Fibroblast of the aortic adventitia (primary cell): ENCODE measurements at regions not wholly inside any gene's neighbourhood (a gene's known extent, or its start where the extent isn't known, plus 50 kb on each side); places are given as distances from the start of the nearest gene placed in this dataset.
"Not testable (repeated sequence)": the region's sequence is repeated elsewhere in the genome, so short reads cannot be mapped to it uniquely, and the experiment has no call there.

ENCODE experiments used
- DNase-seq: peaks from one replicate; pipeline ENCODE4 v3.0.0-alpha.2; 2010; ENCODE audit warnings: low read depth
- H3K4me3 ChIP-seq: 2 replicates; pipeline ENCODE4 v1.5.1; 2011; ENCODE audit warnings: low read depth, mild to moderate bottlenecking, control low read depth, low read length, moderate library complexity
- TF ChIP-seq, protein P1 (sequence below): IDR thresholded peaks from 2 replicates; pipeline ENCODE4 v1.5.1; 2011; ENCODE audit warnings: mild to moderate bottlenecking, low read length, control low read depth, inconsistent platforms; ENCODE audit not compliant: insufficient read depth

- H3K4me3 ChIP-seq = no peak overlapping the region
- peak; percentile 89 for DNase-seq
- TF ChIP-seq, protein P1, sequence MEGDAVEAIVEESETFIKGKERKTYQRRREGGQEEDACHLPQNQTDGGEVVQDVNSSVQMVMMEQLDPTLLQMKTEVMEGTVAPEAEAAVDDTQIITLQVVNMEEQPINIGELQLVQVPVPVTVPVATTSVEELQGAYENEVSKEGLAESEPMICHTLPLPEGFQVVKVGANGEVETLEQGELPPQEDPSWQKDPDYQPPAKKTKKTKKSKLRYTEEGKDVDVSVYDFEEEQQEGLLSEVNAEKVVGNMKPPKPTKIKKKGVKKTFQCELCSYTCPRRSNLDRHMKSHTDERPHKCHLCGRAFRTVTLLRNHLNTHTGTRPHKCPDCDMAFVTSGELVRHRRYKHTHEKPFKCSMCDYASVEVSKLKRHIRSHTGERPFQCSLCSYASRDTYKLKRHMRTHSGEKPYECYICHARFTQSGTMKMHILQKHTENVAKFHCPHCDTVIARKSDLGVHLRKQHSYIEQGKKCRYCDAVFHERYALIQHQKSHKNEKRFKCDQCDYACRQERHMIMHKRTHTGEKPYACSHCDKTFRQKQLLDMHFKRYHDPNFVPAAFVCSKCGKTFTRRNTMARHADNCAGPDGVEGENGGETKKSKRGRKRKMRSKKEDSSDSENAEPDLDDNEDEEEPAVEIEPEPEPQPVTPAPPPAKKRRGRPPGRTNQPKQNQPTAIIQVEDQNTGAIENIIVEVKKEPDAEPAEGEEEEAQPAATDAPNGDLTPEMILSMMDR = peak; percentile 64
These were observed 61.1 kb upstream of the VAMP7 start for GRCh38 chrX:155819966-155820491.

- TF ChIP-seq, protein P1 = no peak
- DNase-seq = peak; percentile 3
These were observed 61.6 kb upstream of the VAMP7 start for GRCh38 chrX:155819525-155819924.

GRCh38 chrX:155814391-155814790 lies 66.8 kb upstream of the VAMP7 start:
- DNase-seq, H3K4me3 ChIP-seq: not testable (repeated sequence)

More at GRCh38 chrX:155819525-155819924, 61.6 kb upstream of the VAMP7 start:
- no peak overlapping the region for H3K4me3 ChIP-seq

- TF ChIP-seq, protein P1 = no peak
- no peak overlapping the region for H3K4me3 ChIP-seq
- no peak for DNase-seq
These were observed 101.3 kb upstream of the VAMP7 start for GRCh38 chrX:155779831-155780230.

- no peak overlapping the region for H3K4me3 ChIP-seq
- TF ChIP-seq, protein P1 = no peak
- DNase-seq = no peak
These were observed 102.1 kb upstream of the VAMP7 start for GRCh38 chrX:155778844-155779553.

DNA sequence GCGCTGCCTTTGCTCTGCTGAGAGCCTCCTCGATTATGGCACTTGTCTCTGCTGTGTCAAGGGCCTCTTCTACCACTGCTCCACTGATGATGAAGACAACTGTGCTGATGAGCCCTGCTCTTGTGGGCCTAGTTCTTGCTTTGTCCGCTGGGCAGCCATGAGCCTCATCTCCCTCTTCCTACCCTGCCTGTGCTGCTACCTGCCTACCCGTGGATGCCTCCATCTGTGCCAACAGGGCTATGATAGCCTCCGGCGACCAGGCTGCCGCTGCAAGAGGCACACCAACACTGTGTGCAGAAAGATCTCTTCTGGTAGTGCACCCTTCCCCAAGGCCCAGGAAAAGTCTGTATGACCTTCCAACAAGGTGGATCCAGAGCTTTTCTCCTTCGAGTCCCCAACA lies 106.8 kb upstream of the VAMP7 start:
- TF ChIP-seq, protein P1 = no peak
- H3K4me3 ChIP-seq = no peak overlapping the region
- no peak for DNase-seq

DNA sequence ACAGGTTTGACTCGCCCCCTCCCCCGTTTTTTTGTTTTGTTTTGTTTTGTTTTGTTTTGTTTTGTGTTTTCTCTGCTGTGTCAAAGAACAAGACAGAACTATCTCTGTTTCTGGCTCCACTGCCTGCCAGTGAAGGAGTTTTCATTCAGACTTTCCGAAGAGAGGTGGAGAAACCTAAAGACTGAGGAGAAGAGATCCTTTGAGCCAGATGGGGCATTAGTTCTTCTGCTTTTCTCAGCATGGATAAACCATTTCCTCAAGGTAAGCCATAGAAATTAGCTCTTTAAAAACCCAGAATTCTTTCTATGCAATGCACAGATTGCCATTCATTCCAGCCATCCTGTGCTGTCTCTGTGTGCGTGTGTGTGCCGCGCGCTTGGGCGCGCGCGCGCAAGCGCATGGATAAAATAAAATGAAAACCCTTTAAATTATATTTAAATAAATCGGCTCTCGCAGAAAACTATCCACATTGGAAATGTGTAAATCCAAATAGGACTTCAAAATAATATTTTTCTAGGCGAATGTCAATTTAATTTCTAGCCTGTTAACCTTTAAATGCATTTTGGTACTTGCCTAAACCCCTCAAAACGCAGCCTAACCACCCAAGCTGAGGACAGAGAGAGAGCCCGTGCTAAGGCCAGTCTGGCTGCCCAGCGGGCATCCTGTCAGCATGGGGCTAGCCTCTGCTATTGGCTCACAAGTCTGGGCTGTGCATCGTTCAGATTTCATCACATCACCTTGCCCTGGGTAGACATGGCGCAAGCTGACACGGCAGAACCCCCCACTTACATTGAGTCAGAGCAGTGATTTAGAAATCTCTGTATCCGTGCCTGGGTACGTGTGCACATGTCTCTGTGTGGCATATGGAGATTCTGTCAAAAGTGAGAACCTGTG lies 113.0 kb upstream of the VAMP7 start:
- H3K4me3 ChIP-seq = peak overlapping the region; percentile 64
- TF ChIP-seq, protein P1 = no peak
- peak; percentile 20 for DNase-seq
